ENCODE measurements at regions not wholly inside any gene's neighbourhood (a gene's known extent, or its start where the extent isn't known, plus 50 kb on each side); places are given as distances from the start of the nearest gene placed in this dataset.
"Not testable (repeated sequence)": the region's sequence is repeated elsewhere in the genome, so short reads cannot be mapped to it uniquely, and the experiment has no call there.

- no peak for DNase-seq
These were observed 130.6 kb upstream of the TGFBR2 start for GRCh38 chr3:30475809-30476178.

- DNase-seq, result peak in 1 of 2 experiments; percentile 32
These were observed 129.9 kb upstream of the TGFBR2 start for GRCh38 chr3:30476368-30477084.

- no peak for DNase-seq
These were observed 129.1 kb upstream of the TGFBR2 start for GRCh38 chr3:30477149-30477921.

- DNase-seq, result not testable (repeated sequence)
These were observed 126.7 kb upstream of the TGFBR2 start for GRCh38 chr3:30479737-30480136.

- DNase-seq, result not testable (repeated sequence)
These were observed 126.2 kb upstream of the TGFBR2 start for GRCh38 chr3:30480156-30480555.

GRCh38 chr3:30480587-30480986, 125.8 kb upstream of the TGFBR2 start:
- no peak for DNase-seq

GRCh38 chr3:30481241-30481640, 125.2 kb upstream of the TGFBR2 start:
- DNase-seq, result no peak

GRCh38 chr3:30484229-30484628, 122.2 kb upstream of the TGFBR2 start:
- DNase-seq, result not testable (repeated sequence)

GRCh38 chr3:30486368-30486767, 120.0 kb upstream of the TGFBR2 start:
- no peak for DNase-seq

- no peak for DNase-seq
These were observed 118.2 kb upstream of the TGFBR2 start for GRCh38 chr3:30488070-30488756.

- no peak for DNase-seq
These were observed 113.8 kb upstream of the TGFBR2 start for GRCh38 chr3:30492322-30493192.

GRCh38 chr3:30493911-30494311, 112.5 kb upstream of the TGFBR2 start:
- DNase-seq, result no peak

- peak; percentile 15 to 36 for DNase-seq
These were observed 111.0 kb upstream of the TGFBR2 start for GRCh38 chr3:30495172-30496065.

GRCh38 chr3:30496066-30496966, 110.1 kb upstream of the TGFBR2 start:
- DNase-seq, result no peak

GRCh38 chr3:30498587-30498967, 107.8 kb upstream of the TGFBR2 start:
- no peak for DNase-seq

GRCh38 chr3:30500666-30501399, 105.6 kb upstream of the TGFBR2 start:
- DNase-seq, result no peak

GRCh38 chr3:30501526-30501925, 104.9 kb upstream of the TGFBR2 start:
- no peak for DNase-seq

GRCh38 chr3:30502051-30502741, 104.2 kb upstream of the TGFBR2 start:
- DNase-seq, result no peak

- no peak for DNase-seq
These were observed 103.7 kb upstream of the TGFBR2 start for GRCh38 chr3:30502742-30503073.

Data from SHP77 (cell line).